ENCODE measurements at regions not wholly inside any gene's neighbourhood (a gene's known extent, or its start where the extent isn't known, plus 50 kb on each side); places are given as distances from the start of the nearest gene placed in this dataset.

DNA sequence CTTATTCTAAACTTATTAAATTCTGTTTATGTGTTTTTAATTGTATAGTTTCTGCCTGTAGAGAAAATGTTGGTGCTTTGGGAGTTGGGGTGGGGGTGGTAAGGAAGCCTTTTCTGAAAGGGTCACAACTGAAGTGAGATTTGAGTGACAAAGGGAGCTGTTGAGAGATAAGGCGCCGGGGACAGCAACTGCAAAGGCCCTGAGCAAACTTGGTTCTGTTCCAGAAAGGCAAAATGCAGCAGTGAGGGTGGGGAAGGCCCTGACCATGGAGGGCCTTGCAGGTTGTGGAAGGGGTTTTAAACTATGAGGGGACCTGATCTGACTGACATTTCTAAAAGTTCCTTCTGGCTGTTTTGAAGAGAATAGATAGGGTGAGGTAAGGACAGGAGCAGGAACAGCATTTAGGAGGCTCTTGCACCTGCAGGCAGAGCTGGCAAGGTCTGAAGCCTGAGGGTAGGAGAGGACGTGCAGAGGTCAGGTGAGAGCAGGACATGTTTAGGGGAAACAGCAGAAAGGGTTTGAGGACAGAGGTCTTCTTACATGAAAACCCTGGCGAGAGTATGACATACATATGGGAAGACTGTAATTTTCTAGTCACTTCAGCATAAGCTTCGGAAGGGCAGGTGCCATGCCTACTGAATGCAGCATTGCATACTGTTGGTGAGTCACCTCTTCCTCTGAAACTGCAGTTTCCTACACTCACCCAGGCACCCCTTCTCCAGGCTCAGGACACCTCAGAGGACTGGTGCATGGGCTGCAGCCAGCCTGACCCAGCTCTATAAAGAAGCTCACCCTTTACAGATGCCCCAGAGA is 190.7 kb downstream of the SNX19 start:
- Mint-ChIP-seq H3K27ac (ENCODE audit: unreplicated experiment) (no peak overlapping the region), H3K27me3 (ENCODE audit: unreplicated experiment) (peaks cover 2% of the 10 kb centered on the region), H3K9me3 (ENCODE audit: unreplicated experiment) (no peaks in the 10 kb centered on the region), H3K4me1 (ENCODE audit: unreplicated experiment) (no peaks in the 10 kb centered on the region), H3K4me3 (ENCODE audit: unreplicated experiment) (no peak overlapping the region), H3K36me3 (ENCODE audit: low read depth, unreplicated experiment) (no peaks in the 10 kb centered on the region)
- no peak for TF ChIP-seq CTCF (IDR thresholded peaks at IDR 0.05; ENCODE audit: unreplicated experiment)
- no peak for DNase-seq (ENCODE audit: low spot score)

GRCh38 chr11:130726234-130727037 is 189.8 kb downstream of the SNX19 start:
- Mint-ChIP-seq H3K4me1 (ENCODE audit: unreplicated experiment) (no peaks in the 10 kb centered on the region), H3K27me3 (ENCODE audit: unreplicated experiment) (peaks cover 2% of the 10 kb centered on the region), H3K36me3 (ENCODE audit: low read depth, unreplicated experiment) (no peaks in the 10 kb centered on the region), H3K27ac (ENCODE audit: unreplicated experiment) (no peak overlapping the region), H3K4me3 (ENCODE audit: unreplicated experiment) (no peak overlapping the region), H3K9me3 (ENCODE audit: unreplicated experiment) (no peaks in the 10 kb centered on the region)
- TF ChIP-seq CTCF (IDR thresholded peaks at IDR 0.05; ENCODE audit: unreplicated experiment), result no peak
- DNase-seq (ENCODE audit: low spot score), result no peak

DNA sequence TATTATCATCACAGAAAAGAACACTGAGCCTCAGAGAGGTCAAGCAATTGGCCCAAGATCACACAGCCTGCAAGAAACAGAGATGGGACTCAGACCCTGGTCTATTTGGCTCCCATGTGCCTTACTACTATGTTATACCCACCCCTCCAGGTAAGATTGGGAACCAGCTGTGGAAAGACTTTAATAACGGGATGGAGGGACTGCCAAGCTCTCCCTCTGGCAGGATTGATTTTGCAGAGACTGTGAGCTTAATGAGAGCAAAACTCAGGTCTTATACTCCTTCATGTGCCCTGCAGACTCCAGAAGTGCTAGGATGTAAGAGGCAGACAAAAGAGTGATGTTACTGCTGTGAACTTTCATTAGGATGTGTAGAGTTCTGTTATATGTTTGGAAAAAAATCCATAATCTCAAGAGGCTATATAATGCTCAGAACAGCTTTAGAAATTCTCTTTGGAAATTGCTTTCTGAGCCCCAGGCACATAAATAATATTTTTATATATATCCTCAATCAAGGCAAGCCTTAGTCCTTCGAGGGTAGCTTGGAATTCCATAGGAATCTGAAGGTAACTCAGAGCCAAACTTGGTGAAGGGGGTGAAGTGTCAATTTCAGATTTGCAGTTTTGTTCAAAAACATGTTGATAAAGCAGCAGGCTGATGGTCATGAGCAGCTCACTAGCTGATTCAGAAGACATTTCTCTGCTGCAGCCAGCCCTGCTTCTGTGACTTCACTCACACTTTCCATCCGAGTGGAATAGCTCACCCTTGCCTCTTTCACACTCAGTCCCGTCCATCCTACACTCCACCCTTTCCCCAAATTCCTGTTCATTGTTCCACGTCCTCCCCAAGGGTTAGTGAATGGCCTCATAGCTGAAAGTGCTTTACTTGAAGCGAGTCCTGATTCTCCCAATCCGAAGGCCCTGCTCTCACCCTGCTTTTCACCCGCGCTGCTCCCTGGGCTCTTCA is 188.8 kb downstream of the SNX19 start:
- Mint-ChIP-seq H3K9me3 (ENCODE audit: unreplicated experiment) (peaks cover under 1% of the 10 kb centered on the region), H3K27me3 (ENCODE audit: unreplicated experiment) (peaks cover 2% of the 10 kb centered on the region), H3K4me3 (ENCODE audit: unreplicated experiment) (no peak overlapping the region), H3K27ac (ENCODE audit: unreplicated experiment) (no peak overlapping the region), H3K4me1 (ENCODE audit: unreplicated experiment) (no peaks in the 10 kb centered on the region), H3K36me3 (ENCODE audit: low read depth, unreplicated experiment) (no peaks in the 10 kb centered on the region)
- no peak for TF ChIP-seq CTCF (IDR thresholded peaks at IDR 0.05; ENCODE audit: unreplicated experiment)
- DNase-seq (ENCODE audit: low spot score), result no peak

DNA sequence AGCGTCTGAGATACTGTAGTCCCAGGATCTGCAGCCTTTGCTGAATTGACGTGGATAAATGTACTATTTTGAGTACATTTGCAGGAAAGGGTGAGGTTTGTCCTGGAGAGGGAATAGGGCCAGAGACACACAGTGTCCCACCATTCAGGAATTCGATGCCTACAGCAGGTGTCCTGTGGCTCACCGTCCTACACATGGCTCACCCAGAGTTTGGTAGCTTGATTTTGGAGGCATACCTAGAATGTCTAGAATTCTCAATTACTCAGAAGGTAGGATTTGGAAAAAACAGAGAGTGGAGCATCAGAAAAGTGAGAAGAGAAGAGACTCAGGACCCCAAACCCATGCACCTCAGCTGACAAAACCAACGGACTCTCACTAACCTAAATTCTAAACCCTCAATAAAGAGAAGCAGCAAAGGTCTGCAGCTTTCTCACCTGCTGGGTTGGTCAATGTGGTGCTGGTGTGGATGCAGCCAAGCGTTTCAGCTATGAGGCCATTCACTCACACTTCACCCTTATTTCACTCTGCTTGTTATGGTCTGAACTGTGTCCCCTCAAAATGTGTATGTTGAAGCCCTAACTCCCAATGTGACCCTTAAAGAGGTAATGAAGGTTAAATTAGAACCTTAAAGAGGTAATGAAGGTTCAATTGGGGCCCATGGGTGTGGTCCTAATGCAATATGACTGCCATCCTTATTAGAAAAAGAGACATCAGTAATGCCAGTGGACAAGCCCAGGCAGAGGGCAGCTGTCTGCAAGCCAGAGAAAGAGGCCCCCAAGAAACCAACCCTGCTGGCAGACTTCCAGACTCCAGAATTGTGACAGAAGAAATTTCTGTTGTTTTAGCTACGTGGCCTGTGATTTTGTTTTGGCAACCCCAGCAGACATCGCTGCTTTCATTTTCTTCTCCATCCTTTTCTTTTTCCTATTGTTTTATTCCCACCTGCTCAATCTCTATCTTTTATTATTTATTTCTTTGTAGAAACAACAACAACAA is 187.8 kb downstream of the SNX19 start:
- Mint-ChIP-seq H3K4me1 (ENCODE audit: unreplicated experiment) (no peaks in the 10 kb centered on the region), H3K4me3 (ENCODE audit: unreplicated experiment) (no peak overlapping the region), H3K9me3 (ENCODE audit: unreplicated experiment) (peaks cover 4% of the 10 kb centered on the region), H3K27ac (ENCODE audit: unreplicated experiment) (no peak overlapping the region), H3K36me3 (ENCODE audit: low read depth, unreplicated experiment) (no peaks in the 10 kb centered on the region), H3K27me3 (ENCODE audit: unreplicated experiment) (peaks cover 2% of the 10 kb centered on the region)
- DNase-seq (ENCODE audit: low spot score), result no peak
- TF ChIP-seq CTCF (IDR thresholded peaks at IDR 0.05; ENCODE audit: unreplicated experiment), result no peak
